Activated gamma-delta T cell (primary cell): ENCODE measurements at regions not wholly inside any gene's neighbourhood (a gene's known extent, or its start where the extent isn't known, plus 50 kb on each side); places are given as distances from the start of the nearest gene placed in this dataset.
A peak's percentile ranks its signal among the peaks of the same experiment; 100 is the strongest.

Experiments used
- DNase-seq: peaks from one replicate; lab custom pipeline; 2025; lab: John Stamatoyannopoulos, UW

DNA sequence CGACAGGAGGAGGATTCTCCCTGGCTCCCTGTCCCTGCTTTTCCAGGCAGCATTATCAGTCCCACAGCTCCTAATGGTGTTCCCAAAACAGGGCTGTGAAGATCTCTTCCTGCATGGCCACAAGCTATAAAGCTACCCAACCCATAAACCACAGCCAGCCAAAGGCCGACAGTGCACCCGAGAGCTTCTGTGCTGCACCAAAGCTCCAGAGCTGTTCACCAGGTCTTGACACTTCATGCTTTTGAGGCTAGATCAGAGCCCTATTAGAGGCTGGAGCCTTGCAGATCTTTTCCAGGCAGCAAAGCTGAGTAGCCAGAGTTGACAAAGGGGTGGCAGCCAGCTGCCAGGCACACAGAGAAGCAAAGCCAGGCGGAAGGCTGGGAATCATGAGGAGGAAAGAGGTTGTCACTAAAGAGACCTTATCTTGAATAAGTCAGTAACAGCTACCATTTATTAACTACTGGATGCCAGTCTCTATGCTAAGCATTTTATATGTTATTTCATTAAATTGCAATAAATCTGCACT, 180.4 kb downstream of the KATNAL1 start:
- DNase-seq = no peak

DNA sequence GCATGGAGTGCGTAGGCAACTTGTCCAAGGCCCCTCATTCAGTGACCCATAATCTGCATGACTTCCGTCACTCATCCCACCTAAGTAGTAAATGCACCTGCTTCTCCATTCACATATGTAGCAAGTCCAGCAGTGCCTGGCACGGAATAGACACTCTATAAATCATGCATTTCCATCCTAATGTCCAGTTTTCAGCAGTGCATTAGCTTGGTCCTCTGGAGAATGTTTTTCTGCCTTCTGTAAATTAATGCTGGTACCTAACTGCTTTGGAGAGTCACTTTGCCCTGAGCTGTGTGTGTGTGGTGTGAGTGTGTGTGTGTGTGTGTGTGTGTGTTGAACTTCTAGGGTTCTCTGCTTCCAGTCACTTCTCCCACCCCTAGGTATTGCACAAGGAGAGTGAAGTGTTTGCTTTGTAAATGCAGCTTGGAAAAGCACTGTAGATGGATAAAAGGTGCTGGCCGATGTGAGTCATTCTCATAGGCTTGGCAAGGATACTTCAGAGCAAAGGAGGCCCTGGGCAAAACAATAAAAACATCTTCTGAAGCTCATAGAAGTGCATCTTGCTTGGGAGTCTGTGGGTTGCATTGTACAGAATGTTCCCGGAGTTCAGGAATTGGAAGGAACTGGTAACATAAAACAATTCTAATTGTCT, 181.8 kb downstream of the KATNAL1 start:
- DNase-seq = no peak

DNA sequence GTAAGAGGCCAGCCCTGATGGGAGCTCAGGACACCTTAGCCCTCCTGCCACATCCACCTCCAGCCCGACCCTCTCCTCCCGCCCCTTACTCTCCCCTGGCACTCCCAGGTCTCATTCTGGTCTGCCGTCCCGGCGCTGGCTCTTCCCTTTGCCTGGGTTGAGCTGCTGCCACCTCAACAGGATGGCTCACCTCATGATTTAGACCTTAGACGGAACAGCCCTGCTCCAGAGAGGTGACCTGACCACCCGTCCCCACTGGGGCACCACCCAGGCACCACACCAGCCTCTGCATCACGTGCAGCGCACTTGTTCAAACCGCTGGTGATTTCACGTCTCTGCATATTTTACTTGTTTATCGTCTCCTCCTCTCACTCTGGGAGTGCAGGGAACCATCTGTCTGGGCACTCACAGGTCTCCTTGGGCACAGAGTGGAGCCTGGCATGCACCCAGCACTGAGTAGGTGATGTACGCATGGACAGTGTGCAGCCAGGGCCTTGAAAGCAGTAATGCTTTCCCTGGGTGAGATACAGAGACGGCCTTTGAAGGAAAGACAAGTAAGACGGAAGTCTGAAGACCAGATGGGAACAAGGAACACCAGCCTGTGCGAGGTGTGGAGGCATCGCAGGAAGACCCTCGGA, 183.1 kb downstream of the KATNAL1 start:
- no peak for DNase-seq

DNA sequence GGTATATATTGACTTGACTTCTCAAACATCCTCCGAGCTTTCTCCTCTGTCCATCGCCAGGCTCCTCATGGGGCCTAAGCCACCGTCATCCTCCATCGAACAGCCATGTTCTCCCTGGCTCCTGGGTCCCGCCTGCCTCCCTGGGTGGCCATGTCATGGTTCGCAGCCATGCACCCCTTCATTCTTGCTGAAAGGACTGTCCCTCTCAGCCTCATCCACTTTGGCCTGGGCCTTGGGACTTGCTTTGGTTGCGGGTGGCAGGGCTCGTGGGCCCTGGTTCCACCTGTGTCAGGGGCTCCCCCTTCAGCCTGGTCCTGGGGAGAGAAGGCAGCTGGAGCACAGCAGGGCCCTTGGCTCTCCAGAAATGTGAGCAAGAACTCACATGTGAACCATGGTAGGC, 183.8 kb downstream of the KATNAL1 start:
- no peak for DNase-seq

DNA sequence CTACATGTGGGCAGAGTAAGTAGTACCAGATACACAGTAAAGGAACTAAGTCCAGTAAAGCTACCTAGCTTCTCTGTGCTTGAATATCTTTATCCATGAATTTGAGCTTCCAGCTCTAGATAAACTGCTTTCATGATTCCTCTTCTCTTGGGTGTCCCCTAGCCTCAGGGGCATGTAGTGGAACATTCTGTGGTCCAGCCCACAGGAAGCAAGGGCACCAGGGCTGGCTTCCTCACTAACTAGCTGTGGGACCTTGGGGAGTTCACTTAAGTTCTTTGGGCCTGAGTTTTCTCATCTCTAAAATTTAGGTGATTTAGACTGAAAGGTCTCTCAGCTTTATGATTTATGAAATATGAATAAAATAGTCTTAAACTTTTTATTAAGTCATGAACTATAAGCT, 185.7 kb downstream of the KATNAL1 start:
- DNase-seq = no peak

- no peak for DNase-seq
These were observed 186.1 kb downstream of the KATNAL1 start for GRCh38 chr13:30121244-30121643.

GRCh38 chr13:30120133-30120822, 187.1 kb downstream of the KATNAL1 start:
- DNase-seq = no peak

DNA sequence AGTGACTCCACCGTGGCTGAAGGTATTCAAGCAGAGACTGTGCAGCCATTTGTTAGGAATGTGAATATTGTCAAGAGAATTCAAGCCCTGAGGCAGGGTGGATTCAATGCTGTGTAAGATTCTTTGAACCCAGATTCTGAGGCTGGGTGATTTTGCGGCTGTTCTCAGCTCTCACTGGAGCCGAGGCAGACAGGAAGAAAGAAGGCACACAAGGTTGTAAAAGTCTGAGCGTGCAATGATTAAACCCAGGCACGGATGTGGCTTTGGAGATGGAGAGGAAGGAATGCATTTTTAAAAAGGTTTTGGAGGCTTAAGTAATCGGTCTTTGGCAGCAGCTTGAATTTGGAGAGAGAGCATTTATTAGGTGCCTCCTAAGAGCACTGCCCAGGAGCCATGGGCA, 187.9 kb downstream of the KATNAL1 start:
- no peak for DNase-seq

GRCh38 chr13:30116379-30116778, 191.0 kb downstream of the KATNAL1 start:
- DNase-seq = no peak

DNA sequence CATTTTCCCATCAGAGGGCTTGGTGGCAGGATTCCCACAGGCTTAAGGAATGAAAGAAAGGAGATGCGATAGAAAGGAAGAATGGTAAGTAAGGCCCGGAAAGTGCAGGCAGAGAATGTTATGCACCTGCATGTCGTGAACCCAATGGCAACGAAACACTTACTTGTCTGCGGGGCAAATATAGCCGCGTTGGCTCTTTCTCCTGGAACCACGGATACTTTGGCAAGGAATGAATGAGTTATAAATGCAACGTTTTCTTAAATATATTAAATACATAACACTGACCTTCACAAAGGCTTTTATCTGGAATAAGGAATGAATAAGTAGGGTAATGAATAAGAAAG, 192.1 kb downstream of the KATNAL1 start:
- no peak for DNase-seq

DNA sequence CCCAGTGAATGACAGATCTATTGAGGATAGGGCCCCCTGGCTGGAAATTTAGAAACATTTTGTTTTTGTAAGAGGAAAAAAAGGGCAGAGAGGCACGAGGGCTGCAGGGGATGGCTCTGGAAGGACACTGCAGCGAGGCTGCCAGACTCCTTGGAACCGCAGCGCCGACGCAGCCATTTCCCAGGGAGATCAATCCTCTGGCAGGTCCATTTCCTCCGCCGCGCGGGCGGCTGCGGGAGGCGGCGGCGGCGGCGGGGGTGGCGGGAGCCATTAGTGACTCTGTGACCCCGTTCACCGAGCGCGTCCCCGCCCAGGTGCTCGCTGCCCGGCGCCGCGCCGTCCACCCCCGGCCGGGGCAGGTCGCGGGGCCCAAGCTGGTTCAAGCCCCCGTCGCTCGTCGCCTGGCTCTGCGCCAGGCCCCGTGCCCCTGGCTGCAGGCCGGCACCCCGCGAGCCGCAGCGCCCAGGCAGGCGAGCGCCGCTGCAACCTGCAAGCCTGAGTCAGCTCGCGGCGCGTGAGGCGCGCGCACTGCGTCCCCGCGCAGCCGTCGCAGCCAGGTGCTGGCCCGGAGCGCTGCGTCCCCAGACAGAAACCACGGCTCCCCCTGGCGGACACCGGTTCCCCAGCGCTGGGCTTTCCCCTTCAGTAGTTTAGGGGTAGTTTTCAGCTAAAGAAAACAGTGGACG, 192.6 kb downstream of the KATNAL1 start:
- peak; percentile 80 for DNase-seq

GRCh38 chr13:30113983-30114570, 193.3 kb downstream of the KATNAL1 start:
- DNase-seq = no peak

- no peak for DNase-seq
These were observed 193.8 kb downstream of the KATNAL1 start for GRCh38 chr13:30113551-30113950.

DNA sequence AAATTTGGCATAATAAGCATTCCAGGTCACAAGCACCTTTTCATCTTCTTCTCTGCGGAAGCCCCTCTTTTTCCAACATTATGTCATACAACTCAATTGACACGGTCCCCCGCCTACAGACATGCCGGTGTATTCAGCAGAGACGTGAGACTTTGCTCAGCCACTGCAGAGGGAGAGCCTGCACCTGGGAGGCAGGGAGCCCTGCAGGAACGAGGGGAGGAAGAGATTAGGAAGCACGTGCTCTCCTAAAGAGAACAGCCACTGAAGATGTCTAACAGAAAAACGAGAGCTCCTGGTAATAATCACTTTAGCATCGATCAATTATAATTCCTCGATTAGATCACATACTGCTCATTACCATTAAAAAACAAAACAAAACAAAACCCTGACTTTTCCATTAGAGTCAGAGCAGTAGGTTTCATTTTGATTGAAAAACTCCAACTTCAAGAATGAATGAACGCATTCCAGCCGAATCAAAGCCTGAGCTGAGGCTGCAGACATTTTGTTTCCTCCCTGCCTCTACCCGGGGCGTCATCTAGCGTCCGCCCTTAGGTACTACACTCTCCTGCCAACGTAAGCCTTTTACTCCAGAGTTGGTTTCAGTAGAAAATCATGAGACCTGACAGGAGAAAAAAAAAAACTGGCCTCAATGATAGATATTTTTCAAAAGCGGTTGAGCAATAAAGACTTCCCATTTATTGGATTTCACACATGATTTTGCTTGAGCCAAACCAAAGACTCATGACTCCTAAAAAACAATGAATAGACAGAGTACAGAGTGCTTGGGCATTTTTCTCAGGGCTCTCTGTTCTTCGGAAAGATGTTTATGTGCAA, 194.5 kb downstream of the KATNAL1 start:
- no peak for DNase-seq

DNA sequence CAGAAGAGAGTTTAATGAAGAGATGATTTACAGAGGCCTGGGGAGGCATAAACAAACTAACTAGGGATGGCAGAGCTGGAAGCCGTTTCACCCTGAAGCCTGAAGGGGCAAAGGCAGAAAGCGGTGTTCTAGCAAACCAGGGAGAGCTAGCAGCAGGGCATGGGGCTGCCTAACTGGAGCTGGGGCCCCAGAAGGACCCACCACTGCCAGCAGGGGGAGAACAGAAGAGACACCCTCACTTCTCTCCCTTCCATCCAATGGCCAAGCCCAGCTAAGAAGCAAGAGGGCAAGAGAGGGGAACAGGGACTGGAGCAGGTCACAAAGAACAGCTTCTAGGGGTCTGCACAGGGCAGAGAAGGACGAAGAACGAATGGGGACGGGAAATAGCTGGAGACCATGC, 195.5 kb downstream of the KATNAL1 start:
- DNase-seq = no peak

DNA sequence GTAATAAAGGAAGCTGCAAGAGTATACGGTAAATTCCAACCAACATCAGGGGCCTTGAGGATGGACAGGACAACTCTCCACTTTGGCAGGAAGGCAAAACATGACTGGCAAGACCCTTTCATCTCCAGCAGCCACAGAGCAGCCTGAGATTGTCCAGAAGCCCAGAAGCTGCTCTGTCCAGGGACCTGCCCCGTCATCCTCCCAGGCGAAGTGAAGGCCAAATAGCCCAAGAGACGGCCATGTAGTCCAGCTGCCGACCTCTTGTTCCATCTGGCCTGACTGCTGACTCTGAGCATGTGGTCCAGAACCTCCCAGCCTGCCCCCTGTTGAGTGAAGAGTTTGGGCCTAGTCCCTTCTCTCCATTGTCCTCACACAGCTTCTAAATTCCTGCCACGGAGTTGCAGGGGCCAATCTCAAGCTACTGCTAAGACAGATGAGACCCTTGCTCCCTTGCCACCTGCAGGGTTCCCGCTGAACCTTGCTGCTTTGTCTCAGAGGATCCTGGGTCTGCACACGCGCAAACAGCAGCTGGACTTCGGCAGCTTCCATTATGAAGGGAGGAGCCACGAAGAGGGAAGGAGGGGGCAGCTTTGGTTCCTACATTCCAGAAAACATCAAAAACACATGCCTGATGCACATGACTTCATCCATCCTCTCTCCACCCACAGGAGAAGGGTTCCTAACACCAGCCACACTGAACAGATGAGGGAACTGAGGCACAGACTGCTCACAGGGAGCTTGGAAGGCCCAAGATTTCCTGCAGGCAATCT, 196.9 kb downstream of the KATNAL1 start:
- DNase-seq = no peak

DNA sequence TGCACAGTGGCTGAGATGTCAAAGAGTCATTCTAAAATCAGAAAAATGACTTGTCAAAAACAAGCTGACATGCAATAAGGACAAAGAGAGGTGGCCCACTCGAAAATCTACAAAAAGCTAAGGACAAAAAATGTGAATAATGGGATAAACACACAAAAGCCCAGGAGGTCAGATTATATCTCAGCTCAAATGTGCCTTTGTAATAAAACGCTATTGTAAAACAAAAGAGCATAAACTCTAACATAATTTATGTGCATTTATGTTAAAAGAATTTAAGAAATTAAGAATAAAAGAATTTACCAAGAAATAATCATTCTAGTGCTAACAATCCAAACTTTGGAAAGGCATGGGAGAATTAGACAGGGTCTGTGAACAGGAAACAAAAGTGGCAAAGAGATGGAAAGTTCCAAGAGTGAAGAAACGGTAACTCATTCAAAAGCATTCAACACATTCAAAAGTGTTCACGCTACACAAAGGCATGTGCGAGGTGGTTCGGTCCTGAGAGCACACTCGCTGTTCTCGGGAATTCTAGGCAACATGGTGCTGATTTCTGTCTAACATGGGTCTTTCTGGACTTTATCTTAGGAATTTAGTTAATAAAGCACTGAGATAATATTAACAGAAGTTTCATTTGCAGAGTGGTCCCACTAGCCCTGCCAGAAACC, 197.7 kb downstream of the KATNAL1 start:
- DNase-seq = no peak

DNA sequence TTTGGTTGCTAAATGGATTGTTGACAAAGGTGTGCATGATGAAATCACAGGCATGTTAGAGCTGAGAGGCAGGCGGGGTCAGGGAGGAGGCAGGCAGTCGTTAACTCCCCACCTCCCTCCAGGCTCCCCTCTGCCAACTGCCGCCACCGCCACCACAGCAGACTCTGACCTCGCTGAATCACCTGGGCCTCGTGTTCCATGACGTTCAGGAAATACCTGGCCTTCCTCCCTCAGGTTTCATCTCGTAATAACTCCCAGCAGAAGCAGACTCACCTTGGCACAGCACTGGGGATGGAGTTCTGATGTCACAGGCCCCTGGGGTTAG, 198.5 kb downstream of the KATNAL1 start:
- no peak for DNase-seq

DNA sequence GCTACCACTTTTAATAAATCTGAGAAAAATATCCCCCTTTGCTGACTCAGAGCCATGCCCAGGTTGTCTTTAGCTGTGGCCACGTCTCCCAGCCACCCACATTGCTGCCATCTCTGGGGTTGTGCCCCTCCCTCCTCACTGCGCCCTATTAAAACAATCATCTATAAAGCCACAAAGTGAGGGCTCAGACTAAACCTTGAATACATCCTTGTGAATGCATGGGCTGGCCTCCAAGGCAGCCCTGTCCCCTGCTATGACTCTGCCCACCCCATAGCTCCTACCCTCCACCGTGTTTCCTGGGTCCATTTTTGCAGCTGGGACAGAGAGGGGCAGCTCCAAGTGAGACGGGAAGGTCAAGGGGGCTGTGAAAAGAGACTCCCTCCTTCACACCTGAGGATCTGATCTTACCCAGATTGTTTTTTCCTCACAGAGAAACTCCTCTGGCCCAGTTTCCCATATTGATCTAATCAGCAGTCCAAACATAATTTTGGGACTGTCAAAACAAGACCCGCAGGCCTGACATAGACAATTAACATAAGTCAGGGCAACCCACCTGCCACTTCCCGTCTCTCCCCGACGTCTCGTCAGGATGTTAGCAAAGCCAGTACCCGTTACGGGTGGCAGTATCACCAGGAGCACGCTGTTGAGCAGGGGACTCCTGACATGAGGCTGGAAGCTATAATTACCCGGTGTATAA, 199.0 kb downstream of the KATNAL1 start:
- DNase-seq = no peak
